ENCODE measurements at regions not wholly inside any gene's neighbourhood (a gene's known extent, or its start where the extent isn't known, plus 50 kb on each side); places are given as distances from the start of the nearest gene placed in this dataset.
"Not testable (repeated sequence)": the region's sequence is repeated elsewhere in the genome, so short reads cannot be mapped to it uniquely, and the experiment has no call there.

GRCh38 chr2:18268400-18268799 is 292.1 kb downstream of the RDH14 start:
- Histone ChIP-seq H3K4me1 (no peaks in the 10 kb centered on the region), H3K36me3 (ENCODE audit: low read depth, missing control alignments) (no peaks in the 10 kb centered on the region), H3K4me3 (no peak overlapping the region), H3K9me3 (no peaks in the 10 kb centered on the region), H3K27me3 (no peaks in the 10 kb centered on the region), H3K27ac (no peak overlapping the region)
- no peak for TF ChIP-seq POLR2A (IDR thresholded peaks at IDR 0.05)
- WGBS, 2 donors, result 82 to 96% methylated on average over 3 of the region's 3 CpGs
- no peak for DNase-seq
- intact Hi-C loops (cut with DNase I; ENCODE audit: low total_unique reads), result no loop called here

GRCh38 chr2:18267501-18267900 is 293.0 kb downstream of the RDH14 start:
- no peak for DNase-seq
- intact Hi-C loops (cut with DNase I; ENCODE audit: low total_unique reads), result no loop called here
- TF ChIP-seq CTCF (IDR thresholded peaks at IDR 0.05) (no peak), POLR2A (IDR thresholded peaks at IDR 0.05) (no peak)
- H3K4me3 ChIP-seq, result no peak overlapping the region
- H3K27me3 ChIP-seq, result no peaks in the 10 kb centered on the region
- no peak overlapping the region for H3K27ac ChIP-seq
- no peaks in the 10 kb centered on the region for H3K4me1 ChIP-seq
- H3K36me3 ChIP-seq (ENCODE audit: low read depth, missing control alignments), result no peaks in the 10 kb centered on the region
- 96 to 100% methylated on average over 1 of the region's 1 CpG for WGBS, 2 donors
- H3K9me3 ChIP-seq, result no peaks in the 10 kb centered on the region

DNA sequence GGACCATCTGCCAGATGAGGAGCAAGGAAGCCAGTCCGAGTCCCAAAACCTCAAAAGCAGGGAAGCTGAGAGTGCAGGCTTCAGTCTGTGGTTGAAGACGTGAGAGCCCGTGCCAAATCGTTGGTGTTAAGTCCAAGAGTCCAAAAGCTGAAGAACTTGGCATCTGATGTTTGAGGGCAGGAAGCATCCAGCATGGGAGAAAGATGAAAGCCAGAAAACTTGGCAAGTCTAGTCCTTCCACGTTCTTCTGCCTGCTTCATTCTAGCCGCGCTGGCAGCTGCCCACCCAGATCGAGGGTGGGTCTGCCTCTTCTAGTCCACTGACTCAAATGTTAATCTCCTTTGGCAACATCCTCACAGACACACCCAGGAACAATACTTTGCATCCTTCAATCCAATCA is 293.8 kb downstream of the RDH14 start:
- H3K9me3 ChIP-seq; intact Hi-C loops (cut with DNase I; ENCODE audit: low total_unique reads); H3K4me3 ChIP-seq; H3K36me3 ChIP-seq (ENCODE audit: low read depth, missing control alignments); H3K4me1 ChIP-seq; H3K27me3 ChIP-seq; H3K27ac ChIP-seq; DNase-seq: not testable (repeated sequence)
- 74 to 93% methylated on average over 8 of the region's 8 CpGs for WGBS, 2 donors

GRCh38 chr2:18265614-18266586 is 294.6 kb downstream of the RDH14 start:
- no peaks in the 10 kb centered on the region for H3K36me3 ChIP-seq (ENCODE audit: low read depth, missing control alignments)
- H3K4me1 ChIP-seq, result no peaks in the 10 kb centered on the region
- WGBS, 2 donors, result 73 to 85% methylated on average over 7 of the region's 7 CpGs
- TF ChIP-seq POLR2A (IDR thresholded peaks at IDR 0.05) (no peak), CTCF (IDR thresholded peaks at IDR 0.05) (peak in 1 of 3 experiments; percentile 7)
- no peak overlapping the region for H3K27ac ChIP-seq
- H3K9me3 ChIP-seq, result no peaks in the 10 kb centered on the region
- no peak overlapping the region for H3K4me3 ChIP-seq
- intact Hi-C loops (cut with DNase I; ENCODE audit: low total_unique reads), result no loop called here
- DNase-seq, result no peak
- H3K27me3 ChIP-seq, result no peaks in the 10 kb centered on the region

- 46 to 79% methylated on average over 4 of the region's 4 CpGs for WGBS, 2 donors
- no peaks in the 10 kb centered on the region for H3K36me3 ChIP-seq (ENCODE audit: low read depth, missing control alignments)
- H3K4me3 ChIP-seq, result no peak overlapping the region
- H3K9me3 ChIP-seq, result no peaks in the 10 kb centered on the region
- H3K27ac ChIP-seq, result no peak overlapping the region
- H3K27me3 ChIP-seq, result no peaks in the 10 kb centered on the region
- DNase-seq, result no peak
- intact Hi-C loops (cut with DNase I; ENCODE audit: low total_unique reads), result no loop called here
- TF ChIP-seq CTCF (IDR thresholded peaks at IDR 0.05) (no peak), POLR2A (IDR thresholded peaks at IDR 0.05) (no peak)
- no peaks in the 10 kb centered on the region for H3K4me1 ChIP-seq
These were observed 297.9 kb downstream of the RDH14 start for GRCh38 chr2:18262601-18263000.

All from testis (tissue), 2 donors.